ENCODE measurements at regions not wholly inside any gene's neighbourhood (a gene's known extent, or its start where the extent isn't known, plus 50 kb on each side); places are given as distances from the start of the nearest gene placed in this dataset.

GRCh38 chr1:219461981-219462400 lies 150.9 kb downstream of the ZC3H11B start:
- TF ChIP-seq POLR2A (IDR thresholded peaks at IDR 0.05) (no peak), CTCF (IDR thresholded peaks at IDR 0.05) (no peak)

Measured in adrenal gland (tissue), 5 donors.